CD4-positive, alpha-beta T cell (primary cell): ENCODE measurements at regions not wholly inside any gene's neighbourhood (a gene's known extent, or its start where the extent isn't known, plus 50 kb on each side); places are given as distances from the start of the nearest gene placed in this dataset.

ENCODE experiments used
- ATAC-seq: fragments of 200-7000 bp; cut with Tn5 transposase; one replicate; pipeline ENCODE4 v1.10.0; 2022; ENCODE audit warnings: mild to moderate bottlenecking; ENCODE audit not compliant: poor library complexity
- CTCF ChIA-PET: fragments of 350-600 bp; sonication (Branson Sonifier 250); formaldehyde crosslinking; loops from one replicate; lab custom pipeline; 2021; ENCODE audit warnings: antibody characterized with exemption, inconsistent platforms; lab: Charles Lee
- POLR2A ChIA-PET: fragments of 350-600 bp; sonication (Branson Sonifier 250); formaldehyde crosslinking; loops from one replicate; lab custom pipeline; 2021; ENCODE audit warnings: antibody characterized with exemption, inconsistent platforms; lab: Charles Lee
- DNase-seq, 14 experiments: peaks; one replicate each; pipeline ENCODE4 v3.0.0-alpha.2; 2013 to 2020; ENCODE audit warnings: mixed read lengths in 2 of 14
- H3K27ac ChIP-seq, 2 donors: one replicate each; pipeline versions ENCODE4 v1.5.1 to v1.7.0; 2013; ENCODE audit warnings: low read length in 2 of 2, low read depth in 1 of 2, mild to moderate bottlenecking in 1 of 2
- H3K27me3 ChIP-seq, 2 experiments: 1 replicate in 1 of 2; 2 replicates in 1 of 2; pipeline versions ENCODE4 v1.6.1 to v1.7.0; 2013; ENCODE audit warnings: low read length in 2 of 2, control low read depth in 1 of 2, mild to moderate bottlenecking in 1 of 2, moderate library complexity in 1 of 2; ENCODE audit not compliant: insufficient read depth in 2 of 2, control insufficient read depth in 1 of 2
- H3K36me3 ChIP-seq: one replicate; pipeline ENCODE4 v1.6.1; 2013; ENCODE audit warnings: low read length, control low read depth; ENCODE audit not compliant: insufficient read depth
- H3K4me1 ChIP-seq: one replicate; pipeline ENCODE4 v1.6.1; 2013; ENCODE audit warnings: low read length, control low read depth; ENCODE audit not compliant: insufficient read depth
- H3K4me3 ChIP-seq: one replicate; pipeline ENCODE4 v1.5.1; 2013; ENCODE audit warnings: mild to moderate bottlenecking, low read length, moderate library complexity
- H3K9me3 ChIP-seq, 2 experiments: 1 replicate in 1 of 2; 2 replicates in 1 of 2; pipeline versions ENCODE4 v1.6.1 to v1.7.0; 2013; ENCODE audit warnings: low read length in 2 of 2, mild to moderate bottlenecking in 2 of 2, control low read depth in 1 of 2, moderate library complexity in 1 of 2; ENCODE audit not compliant: control insufficient read depth in 1 of 2, insufficient read depth in 1 of 2
- H3K27ac Mint-ChIP-seq: one replicate; pipeline ENCODE4 v1.8.0; 2020; ENCODE audit warnings: mixed read lengths
- H3K27me3 Mint-ChIP-seq: one replicate; pipeline ENCODE4 v1.8.0; 2021; ENCODE audit warnings: mixed read lengths
- H3K36me3 Mint-ChIP-seq: one replicate; pipeline ENCODE4 v1.8.0; 2021; ENCODE audit warnings: low read depth, mixed read lengths
- H3K4me1 Mint-ChIP-seq: one replicate; pipeline ENCODE4 v1.8.0; 2021; ENCODE audit warnings: low read depth, mixed read lengths
- H3K4me3 Mint-ChIP-seq: one replicate; pipeline ENCODE4 v1.8.0; 2020; ENCODE audit warnings: mild to moderate bottlenecking, mixed read lengths
- H3K9me3 Mint-ChIP-seq: one replicate; pipeline ENCODE4 v1.8.0; 2020; ENCODE audit warnings: mixed read lengths
- intact Hi-C, 2 experiments: fragments of 100-400 bp; cut with DNase I in 1 of 2; cut with micrococcal nuclease in 1 of 2; formaldehyde crosslinking; loops; one replicate each; pipeline versions ENCODE4 v1.15.1 to v1.9.0; 2023 to 2025; cut with DNase I, micrococcal nuclease
- TF ChIP-seq, protein P1 (sequence below): fragments of 200-600 bp; IDR thresholded peaks from one replicate; pipeline ENCODE4 v1.8.0; 2022; ENCODE audit warnings: antibody characterized with exemption, mild to moderate bottlenecking

GRCh38 chr4:179880756-179881155 is 2362.4 kb upstream of the TENM3 start:
- Histone ChIP-seq H3K9me3 (peaks cover 0 to 5% of the 10 kb centered on the region in 2 experiments), H3K27ac (no peak overlapping the region), H3K4me1 (no peaks in the 10 kb centered on the region), H3K27me3 (no peaks in the 10 kb centered on the region), H3K4me3 (no peak overlapping the region), H3K36me3 (no peaks in the 10 kb centered on the region)
- Mint-ChIP-seq H3K27me3 (no peaks in the 10 kb centered on the region), H3K27ac (no peak overlapping the region), H3K4me3 (no peak overlapping the region), H3K4me1 (no peaks in the 10 kb centered on the region), H3K9me3 (peaks cover 6% of the 10 kb centered on the region), H3K36me3 (no peaks in the 10 kb centered on the region)
- DNase-seq (no peak), ATAC-seq (no peak)
- intact Hi-C loops: no loop called here
- CTCF ChIA-PET: no interaction called here
- TF ChIP-seq, protein P1, sequence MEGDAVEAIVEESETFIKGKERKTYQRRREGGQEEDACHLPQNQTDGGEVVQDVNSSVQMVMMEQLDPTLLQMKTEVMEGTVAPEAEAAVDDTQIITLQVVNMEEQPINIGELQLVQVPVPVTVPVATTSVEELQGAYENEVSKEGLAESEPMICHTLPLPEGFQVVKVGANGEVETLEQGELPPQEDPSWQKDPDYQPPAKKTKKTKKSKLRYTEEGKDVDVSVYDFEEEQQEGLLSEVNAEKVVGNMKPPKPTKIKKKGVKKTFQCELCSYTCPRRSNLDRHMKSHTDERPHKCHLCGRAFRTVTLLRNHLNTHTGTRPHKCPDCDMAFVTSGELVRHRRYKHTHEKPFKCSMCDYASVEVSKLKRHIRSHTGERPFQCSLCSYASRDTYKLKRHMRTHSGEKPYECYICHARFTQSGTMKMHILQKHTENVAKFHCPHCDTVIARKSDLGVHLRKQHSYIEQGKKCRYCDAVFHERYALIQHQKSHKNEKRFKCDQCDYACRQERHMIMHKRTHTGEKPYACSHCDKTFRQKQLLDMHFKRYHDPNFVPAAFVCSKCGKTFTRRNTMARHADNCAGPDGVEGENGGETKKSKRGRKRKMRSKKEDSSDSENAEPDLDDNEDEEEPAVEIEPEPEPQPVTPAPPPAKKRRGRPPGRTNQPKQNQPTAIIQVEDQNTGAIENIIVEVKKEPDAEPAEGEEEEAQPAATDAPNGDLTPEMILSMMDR: no peak
- POLR2A ChIA-PET: no interaction called here

DNA sequence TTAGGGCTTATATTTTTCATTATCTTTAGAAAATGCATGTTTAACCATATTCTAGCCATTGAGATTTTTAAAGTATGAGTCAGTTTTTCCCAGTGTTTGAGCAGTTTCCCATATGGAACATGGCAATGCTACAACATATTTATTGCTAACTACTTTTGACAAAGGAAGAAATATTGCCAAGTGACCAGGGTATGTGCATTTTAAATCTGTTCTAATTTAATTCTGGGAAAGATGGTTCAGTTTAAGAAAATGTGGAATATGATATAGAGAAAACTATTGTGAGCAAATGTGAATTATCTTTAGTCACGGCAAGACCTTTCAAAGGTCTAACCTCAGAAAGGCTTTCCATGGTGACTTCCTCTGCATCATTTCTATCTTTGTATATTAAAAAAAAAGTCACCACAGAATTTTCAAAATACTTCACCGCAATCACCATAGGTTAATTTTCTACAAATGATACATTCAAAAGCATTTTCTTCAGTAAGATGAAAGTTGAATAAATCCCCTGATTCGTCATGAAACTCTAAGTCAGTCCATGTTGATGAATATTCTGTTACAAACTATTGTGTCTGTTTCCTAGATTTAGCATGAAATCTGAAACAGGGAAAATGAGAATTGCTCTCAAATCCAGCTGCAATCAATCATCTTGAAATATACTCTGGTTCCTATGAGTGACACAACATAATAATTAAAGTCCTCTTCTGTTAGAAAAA is 2349.0 kb upstream of the TENM3 start:
- H3K27ac ChIP-seq: no peak overlapping the region
- ATAC-seq (no peak), DNase-seq (no peak)
- H3K27me3 Mint-ChIP-seq: no peaks in the 10 kb centered on the region
- ChIA-PET CTCF (no interaction called here), POLR2A (no interaction called here)
- TF ChIP-seq, protein P1: no peak
- H3K4me3 ChIP-seq: no peak overlapping the region
- no peaks in the 10 kb centered on the region for H3K27me3 ChIP-seq
- H3K9me3 Mint-ChIP-seq: peaks cover 10% of the 10 kb centered on the region
- H3K27ac Mint-ChIP-seq: no peak overlapping the region
- H3K9me3 ChIP-seq: peaks cover 0 to 5% of the 10 kb centered on the region in 2 experiments
- H3K4me3 Mint-ChIP-seq: no peak overlapping the region
- intact Hi-C loops: no loop called here
- no peaks in the 10 kb centered on the region for H3K4me1 Mint-ChIP-seq
- H3K4me1 ChIP-seq: no peaks in the 10 kb centered on the region
- no peaks in the 10 kb centered on the region for H3K36me3 ChIP-seq
- no peaks in the 10 kb centered on the region for H3K36me3 Mint-ChIP-seq

DNA sequence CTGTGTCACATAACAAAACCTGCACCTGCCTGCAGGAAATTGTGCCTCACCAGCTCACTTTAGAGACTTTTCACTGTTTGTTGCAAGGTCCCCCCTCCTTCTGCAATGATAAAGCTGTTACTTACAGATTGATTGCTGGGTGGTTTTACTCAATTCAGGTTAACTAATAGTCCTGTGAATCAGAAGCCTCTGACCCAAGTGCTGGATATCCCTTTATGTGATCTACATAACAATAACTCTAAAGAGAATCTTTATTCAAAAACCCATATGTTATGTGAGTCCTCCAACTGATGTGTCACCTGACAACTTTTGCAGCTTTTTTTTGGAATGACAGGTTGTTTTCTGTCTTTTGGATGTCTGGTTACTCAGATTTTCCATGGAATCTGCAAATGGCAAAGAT is 2323.6 kb upstream of the TENM3 start:
- Histone ChIP-seq H3K27ac (no peak overlapping the region), H3K4me1 (no peaks in the 10 kb centered on the region), H3K27me3 (no peaks in the 10 kb centered on the region), H3K4me3 (no peak overlapping the region), H3K36me3 (no peaks in the 10 kb centered on the region), H3K9me3 (peaks cover 0 to 8% of the 10 kb centered on the region in 2 experiments)
- TF ChIP-seq, protein P1: no peak
- ATAC-seq (no peak), DNase-seq (no peak)
- no peaks in the 10 kb centered on the region for H3K4me1 Mint-ChIP-seq
- H3K27me3 Mint-ChIP-seq: no peaks in the 10 kb centered on the region
- H3K4me3 Mint-ChIP-seq: no peak overlapping the region
- no peak overlapping the region for H3K27ac Mint-ChIP-seq
- H3K9me3 Mint-ChIP-seq: peaks cover 4% of the 10 kb centered on the region
- intact Hi-C loops: no loop called here
- no peaks in the 10 kb centered on the region for H3K36me3 Mint-ChIP-seq
- ChIA-PET CTCF (no interaction called here), POLR2A (no interaction called here)
